OCI-LY3 (cell line): ENCODE measurements at regions not wholly inside any gene's neighbourhood (a gene's known extent, or its start where the extent isn't known, plus 50 kb on each side); places are given as distances from the start of the nearest gene placed in this dataset.

Experiments
- EZH2phosphoT487 ChIP-seq: fragments of 200-600 bp; shearing (Covaris generic); IDR thresholded peaks from 2 replicates; pipeline ENCODE4 v1.6.1; 2018; ENCODE audit warnings: antibody characterized with exemption, mixed run types, low read depth
- TF ChIP-seq, protein P1 (sequence below): fragments of 200-600, 300-600 bp; sonication (generic); IDR thresholded peaks from 2 replicates; pipeline ENCODE4 v1.5.1; 2014; ENCODE audit warnings: antibody characterized with exemption, low read length, low read depth

- TF ChIP-seq, protein P1, sequence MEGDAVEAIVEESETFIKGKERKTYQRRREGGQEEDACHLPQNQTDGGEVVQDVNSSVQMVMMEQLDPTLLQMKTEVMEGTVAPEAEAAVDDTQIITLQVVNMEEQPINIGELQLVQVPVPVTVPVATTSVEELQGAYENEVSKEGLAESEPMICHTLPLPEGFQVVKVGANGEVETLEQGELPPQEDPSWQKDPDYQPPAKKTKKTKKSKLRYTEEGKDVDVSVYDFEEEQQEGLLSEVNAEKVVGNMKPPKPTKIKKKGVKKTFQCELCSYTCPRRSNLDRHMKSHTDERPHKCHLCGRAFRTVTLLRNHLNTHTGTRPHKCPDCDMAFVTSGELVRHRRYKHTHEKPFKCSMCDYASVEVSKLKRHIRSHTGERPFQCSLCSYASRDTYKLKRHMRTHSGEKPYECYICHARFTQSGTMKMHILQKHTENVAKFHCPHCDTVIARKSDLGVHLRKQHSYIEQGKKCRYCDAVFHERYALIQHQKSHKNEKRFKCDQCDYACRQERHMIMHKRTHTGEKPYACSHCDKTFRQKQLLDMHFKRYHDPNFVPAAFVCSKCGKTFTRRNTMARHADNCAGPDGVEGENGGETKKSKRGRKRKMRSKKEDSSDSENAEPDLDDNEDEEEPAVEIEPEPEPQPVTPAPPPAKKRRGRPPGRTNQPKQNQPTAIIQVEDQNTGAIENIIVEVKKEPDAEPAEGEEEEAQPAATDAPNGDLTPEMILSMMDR = no peak
- no peak for TF ChIP-seq EZH2phosphoT487
Observed at GRCh38 chrX:117517994-117518393, 598.6 kb downstream of the KLHL13 start.
